DMS 273 treated with DMSO at 0.1 percent for 48 hours (cell line): ENCODE measurements at regions not wholly inside any gene's neighbourhood (a gene's known extent, or its start where the extent isn't known, plus 50 kb on each side); places are given as distances from the start of the nearest gene placed in this dataset.

Experiments
- DNase-seq: peaks from one replicate; lab custom pipeline; 2025; lab: John Stamatoyannopoulos, UW

- no peak for DNase-seq
Measured at GRCh38 chr14:96638041-96638855, 136.1 kb downstream of the PAPOLA start.

GRCh38 chr14:96639550-96639949, 137.4 kb downstream of the PAPOLA start:
- no peak for DNase-seq

GRCh38 chr14:96648506-96649326, 146.5 kb downstream of the PAPOLA start:
- no peak for DNase-seq

GRCh38 chr14:96649327-96649601, 147.1 kb downstream of the PAPOLA start:
- DNase-seq, result no peak

GRCh38 chr14:96653597-96653996, 143.6 kb upstream of the VRK1 start:
- DNase-seq, result no peak

GRCh38 chr14:96658611-96659010, 138.6 kb upstream of the VRK1 start:
- no peak for DNase-seq

GRCh38 chr14:96660123-96660522, 137.1 kb upstream of the VRK1 start:
- no peak for DNase-seq

- DNase-seq, result no peak
Measured at GRCh38 chr14:96660667-96661066, 136.5 kb upstream of the VRK1 start.

GRCh38 chr14:96661244-96661969, 135.8 kb upstream of the VRK1 start:
- no peak for DNase-seq

- DNase-seq, result peak; percentile 8
Measured at GRCh38 chr14:96662116-96662970, 134.8 kb upstream of the VRK1 start.

GRCh38 chr14:96663076-96663475, 134.1 kb upstream of the VRK1 start:
- DNase-seq, result no peak

- no peak for DNase-seq
Measured at GRCh38 chr14:96663491-96664067, 133.6 kb upstream of the VRK1 start.

- no peak for DNase-seq
Measured at GRCh38 chr14:96666088-96666487, 131.1 kb upstream of the VRK1 start.

GRCh38 chr14:96670391-96670790, 126.8 kb upstream of the VRK1 start:
- no peak for DNase-seq

GRCh38 chr14:96671218-96671617, 126.0 kb upstream of the VRK1 start:
- no peak for DNase-seq

- DNase-seq, result no peak
Measured at GRCh38 chr14:96673706-96674105, 123.5 kb upstream of the VRK1 start.

- no peak for DNase-seq
Measured at GRCh38 chr14:96674121-96674520, 123.1 kb upstream of the VRK1 start.

- DNase-seq, result no peak
Measured at GRCh38 chr14:96676166-96676565, 121.0 kb upstream of the VRK1 start.

GRCh38 chr14:96681829-96682228, 115.4 kb upstream of the VRK1 start:
- no peak for DNase-seq

- DNase-seq, result no peak
Measured at GRCh38 chr14:96682401-96682800, 114.8 kb upstream of the VRK1 start.

GRCh38 chr14:96683562-96684289, 113.5 kb upstream of the VRK1 start:
- DNase-seq, result no peak
